Panc1 (cell line): ENCODE measurements at regions not wholly inside any gene's neighbourhood (a gene's known extent, or its start where the extent isn't known, plus 50 kb on each side); places are given as distances from the start of the nearest gene placed in this dataset.

Experiments
- ATAC-seq: fragments of 200-7000 bp; cut with Tn5 transposase; 2 replicates; pipeline ENCODE4 v1.9.1; 2020; ENCODE audit warnings: mild to moderate bottlenecking, moderate library complexity
- BruUV-seq: library from RNA; stranded (reverse); fragments of 400-500 nt; replicated peaks from 2 replicates; lab custom pipeline; 2021; lab: Mats Ljungman, UMichigan
- CTCF ChIA-PET: fragments of 300-600 bp; sonication (Branson Sonifier 250); formaldehyde crosslinking; loops from one replicate; lab custom pipeline; 2022; ENCODE audit warnings: antibody characterized with exemption; lab: Charles Lee
- POLR2A ChIA-PET: fragments of 300-600 bp; sonication (Branson Sonifier 250); formaldehyde crosslinking; loops from one replicate; lab custom pipeline; 2022; ENCODE audit warnings: antibody characterized with exemption; lab: Charles Lee
- DNase-seq: peaks from one replicate; pipeline ENCODE4 v3.0.0-alpha.2; 2010; ENCODE audit warnings: low read depth, low spot score
- H3K27ac ChIP-seq: 2 replicates; pipeline ENCODE4 v1.5.1; 2011; ENCODE audit warnings: mild to moderate bottlenecking, low read length, inconsistent platforms
- H3K27me3 ChIP-seq: fragments of 200-500 bp; sonication (Bioruptor generic); 2 replicates; pipeline ENCODE4 v1.6.0; 2014; ENCODE audit warnings: low read length, inconsistent platforms; ENCODE audit not compliant: control insufficient read depth, insufficient read depth
- H3K36me3 ChIP-seq: fragments of 200-500 bp; sonication (Bioruptor generic); 2 replicates; pipeline ENCODE4 v1.5.1; 2014; ENCODE audit warnings: inconsistent platforms, mild to moderate bottlenecking, low read length, moderate library complexity; ENCODE audit not compliant: control insufficient read depth, insufficient read depth
- H3K4me1 ChIP-seq: 2 replicates; pipeline ENCODE4 v1.5.1; 2011; ENCODE audit warnings: inconsistent platforms, mild to moderate bottlenecking, low read length, moderate library complexity; ENCODE audit not compliant: control insufficient read depth, insufficient read depth
- H3K4me3 ChIP-seq, 2 experiments: 2 replicates each; pipeline ENCODE4 v1.5.1; 2011 to 2012; ENCODE audit warnings: low read depth in 2 of 2, low read length in 2 of 2, mild to moderate bottlenecking in 2 of 2, inconsistent platforms in 1 of 2, moderate library complexity in 1 of 2
- H3K9me3 ChIP-seq: fragments of 200-500 bp; sonication (Bioruptor generic); 2 replicates; pipeline ENCODE4 v1.5.1; 2014; ENCODE audit warnings: low read depth, mild to moderate bottlenecking, inconsistent platforms, low read length, moderate library complexity; ENCODE audit not compliant: control insufficient read depth, insufficient read depth
- POLR2AphosphoS5 ChIP-seq: IDR thresholded peaks from 2 replicates; pipeline ENCODE4 v1.6.1; 2012; ENCODE audit warnings: mild to moderate bottlenecking, low read depth, low read length, moderate library complexity
- SIN3A ChIP-seq: IDR thresholded peaks from 2 replicates; pipeline ENCODE4 v1.6.1; 2012; ENCODE audit warnings: low read depth, mild to moderate bottlenecking, low read length, moderate library complexity, borderline replicate concordance; ENCODE audit not compliant: insufficient read depth
- TCF7L2 ChIP-seq: IDR thresholded peaks from 2 replicates; pipeline ENCODE4 v1.6.1; 2011; ENCODE audit warnings: mild to moderate bottlenecking, low read depth, low read length, inconsistent platforms
- in situ Hi-C: cut with HindIII; loops from 2 replicates; pipeline ENCODE4 v1.10.0; 2016; ENCODE audit warnings: low sequenced_read_pairs, low pct_unique_long_range_greater_than_20kb
- intact Hi-C: fragments of 100-400 bp; cut with micrococcal nuclease; formaldehyde crosslinking; loops from one replicate; pipeline ENCODE4 v1.10.0; 2022; ENCODE audit not compliant: unreplicated experiment
- TF ChIP-seq, protein P1 (sequence below): fragments of 450-650 bp; IDR thresholded peaks from 2 replicates; pipeline ENCODE4 v1.5.1; 2017; ENCODE audit warnings: mild to moderate bottlenecking
- TF ChIP-seq, protein P2 (sequence below), 2 experiments: IDR thresholded peaks; 2 replicates each; pipeline ENCODE4 v1.6.1; 2011 to 2012; ENCODE audit warnings: low read depth in 2 of 2, control low read depth in 1 of 2, low read length in 1 of 2, mild to moderate bottlenecking in 1 of 2, moderate library complexity in 1 of 2; ENCODE audit not compliant: insufficient read depth in 1 of 2

DNA sequence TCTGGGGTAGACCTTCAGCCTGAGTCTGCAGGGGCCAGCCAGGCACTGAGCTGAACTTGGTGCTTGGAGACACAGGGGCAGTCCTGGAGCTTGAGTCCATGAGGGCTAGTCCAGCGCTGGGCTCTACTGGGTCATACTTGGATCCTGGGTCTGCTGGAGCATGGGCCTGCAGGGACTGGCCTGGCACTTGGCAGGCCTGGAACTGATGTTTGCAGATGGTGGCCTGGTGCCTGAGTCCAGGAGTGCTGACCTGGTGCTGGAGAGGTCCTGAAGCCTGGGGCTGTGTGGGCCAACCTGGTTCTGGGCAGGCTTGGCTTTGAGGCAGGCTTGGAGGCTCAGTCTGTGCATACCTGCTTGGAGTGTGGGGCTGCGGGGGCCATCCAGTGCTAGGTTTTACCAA, 143.4 kb upstream of the DSCAM start:
- no TSS peak for BruUV-seq
- H3K27me3 ChIP-seq, result no peaks in the 10 kb centered on the region
- no peak overlapping the region for H3K4me3 ChIP-seq
- H3K4me1 ChIP-seq, result no peaks in the 10 kb centered on the region
- H3K36me3 ChIP-seq, result no peaks in the 10 kb centered on the region
- CTCF ChIA-PET, result no interaction called here
- no peak overlapping the region for H3K27ac ChIP-seq
- in situ Hi-C loops, result no loop called here
- DNase-seq (no peak), ATAC-seq (no peak)
- H3K9me3 ChIP-seq, result no peaks in the 10 kb centered on the region
- intact Hi-C loops, result no loop called here
- POLR2A ChIA-PET, result no interaction called here
- TF ChIP-seq, protein P1, sequence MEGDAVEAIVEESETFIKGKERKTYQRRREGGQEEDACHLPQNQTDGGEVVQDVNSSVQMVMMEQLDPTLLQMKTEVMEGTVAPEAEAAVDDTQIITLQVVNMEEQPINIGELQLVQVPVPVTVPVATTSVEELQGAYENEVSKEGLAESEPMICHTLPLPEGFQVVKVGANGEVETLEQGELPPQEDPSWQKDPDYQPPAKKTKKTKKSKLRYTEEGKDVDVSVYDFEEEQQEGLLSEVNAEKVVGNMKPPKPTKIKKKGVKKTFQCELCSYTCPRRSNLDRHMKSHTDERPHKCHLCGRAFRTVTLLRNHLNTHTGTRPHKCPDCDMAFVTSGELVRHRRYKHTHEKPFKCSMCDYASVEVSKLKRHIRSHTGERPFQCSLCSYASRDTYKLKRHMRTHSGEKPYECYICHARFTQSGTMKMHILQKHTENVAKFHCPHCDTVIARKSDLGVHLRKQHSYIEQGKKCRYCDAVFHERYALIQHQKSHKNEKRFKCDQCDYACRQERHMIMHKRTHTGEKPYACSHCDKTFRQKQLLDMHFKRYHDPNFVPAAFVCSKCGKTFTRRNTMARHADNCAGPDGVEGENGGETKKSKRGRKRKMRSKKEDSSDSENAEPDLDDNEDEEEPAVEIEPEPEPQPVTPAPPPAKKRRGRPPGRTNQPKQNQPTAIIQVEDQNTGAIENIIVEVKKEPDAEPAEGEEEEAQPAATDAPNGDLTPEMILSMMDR, result no peak
- TF ChIP-seq TCF7L2 (no peak), POLR2AphosphoS5 (no peak), SIN3A (no peak)
- TF ChIP-seq, protein P2, sequence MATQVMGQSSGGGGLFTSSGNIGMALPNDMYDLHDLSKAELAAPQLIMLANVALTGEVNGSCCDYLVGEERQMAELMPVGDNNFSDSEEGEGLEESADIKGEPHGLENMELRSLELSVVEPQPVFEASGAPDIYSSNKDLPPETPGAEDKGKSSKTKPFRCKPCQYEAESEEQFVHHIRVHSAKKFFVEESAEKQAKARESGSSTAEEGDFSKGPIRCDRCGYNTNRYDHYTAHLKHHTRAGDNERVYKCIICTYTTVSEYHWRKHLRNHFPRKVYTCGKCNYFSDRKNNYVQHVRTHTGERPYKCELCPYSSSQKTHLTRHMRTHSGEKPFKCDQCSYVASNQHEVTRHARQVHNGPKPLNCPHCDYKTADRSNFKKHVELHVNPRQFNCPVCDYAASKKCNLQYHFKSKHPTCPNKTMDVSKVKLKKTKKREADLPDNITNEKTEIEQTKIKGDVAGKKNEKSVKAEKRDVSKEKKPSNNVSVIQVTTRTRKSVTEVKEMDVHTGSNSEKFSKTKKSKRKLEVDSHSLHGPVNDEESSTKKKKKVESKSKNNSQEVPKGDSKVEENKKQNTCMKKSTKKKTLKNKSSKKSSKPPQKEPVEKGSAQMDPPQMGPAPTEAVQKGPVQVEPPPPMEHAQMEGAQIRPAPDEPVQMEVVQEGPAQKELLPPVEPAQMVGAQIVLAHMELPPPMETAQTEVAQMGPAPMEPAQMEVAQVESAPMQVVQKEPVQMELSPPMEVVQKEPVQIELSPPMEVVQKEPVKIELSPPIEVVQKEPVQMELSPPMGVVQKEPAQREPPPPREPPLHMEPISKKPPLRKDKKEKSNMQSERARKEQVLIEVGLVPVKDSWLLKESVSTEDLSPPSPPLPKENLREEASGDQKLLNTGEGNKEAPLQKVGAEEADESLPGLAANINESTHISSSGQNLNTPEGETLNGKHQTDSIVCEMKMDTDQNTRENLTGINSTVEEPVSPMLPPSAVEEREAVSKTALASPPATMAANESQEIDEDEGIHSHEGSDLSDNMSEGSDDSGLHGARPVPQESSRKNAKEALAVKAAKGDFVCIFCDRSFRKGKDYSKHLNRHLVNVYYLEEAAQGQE (IDR thresholded peaks at IDR 0.05; ENCODE audit: insufficient read depth in 1 of 2, low read depth in 2 of 2, low read length in 1 of 2), result no peak

DNA sequence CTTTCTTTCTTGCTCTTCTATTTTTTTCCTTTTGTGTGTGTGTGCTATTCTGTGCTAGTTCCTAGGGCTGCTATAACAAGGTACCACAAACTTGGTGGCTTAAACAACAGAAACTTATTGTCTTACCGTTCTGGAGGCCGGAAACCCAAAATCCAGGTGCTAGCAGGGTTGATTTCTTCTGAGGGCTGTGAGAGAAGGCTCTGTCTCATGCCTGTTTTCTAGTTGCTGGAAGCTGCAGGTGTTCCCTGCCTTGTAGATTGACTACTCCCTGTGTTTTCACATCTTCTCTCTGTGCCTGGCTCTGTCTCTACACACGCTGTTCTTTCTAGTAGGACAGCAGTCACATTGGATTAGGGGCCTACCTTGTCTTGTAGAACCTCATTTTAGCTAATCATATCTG, 150.9 kb upstream of the DSCAM start:
- CTCF ChIA-PET, result no interaction called here
- no TSS peak for BruUV-seq
- DNase-seq (no peak), ATAC-seq (no peak)
- Histone ChIP-seq H3K4me1 (no peaks in the 10 kb centered on the region), H3K27ac (no peak overlapping the region), H3K4me3 (no peak overlapping the region), H3K9me3 (no peaks in the 10 kb centered on the region), H3K36me3 (no peaks in the 10 kb centered on the region), H3K27me3 (no peaks in the 10 kb centered on the region)
- POLR2A ChIA-PET, result no interaction called here
- TF ChIP-seq, protein P2 (IDR thresholded peaks at IDR 0.05; ENCODE audit: insufficient read depth in 1 of 2, low read depth in 2 of 2, low read length in 1 of 2), result no peak
- TF ChIP-seq SIN3A (no peak), TCF7L2 (no peak), POLR2AphosphoS5 (no peak)
- TF ChIP-seq, protein P1, result no peak
- in situ Hi-C loops, result no loop called here
- intact Hi-C loops, result no loop called here
